GM12874 (cell line): ENCODE measurements at regions not wholly inside any gene's neighbourhood (a gene's known extent, or its start where the extent isn't known, plus 50 kb on each side); places are given as distances from the start of the nearest gene placed in this dataset.

Experiments
- TF ChIP-seq, protein P1 (sequence below): IDR thresholded peaks from 2 replicates; pipeline ENCODE4 v1.5.1; 2011; ENCODE audit warnings: low read depth, mild to moderate bottlenecking, control low read depth, low read length, moderate library complexity; ENCODE audit not compliant: insufficient read depth

DNA sequence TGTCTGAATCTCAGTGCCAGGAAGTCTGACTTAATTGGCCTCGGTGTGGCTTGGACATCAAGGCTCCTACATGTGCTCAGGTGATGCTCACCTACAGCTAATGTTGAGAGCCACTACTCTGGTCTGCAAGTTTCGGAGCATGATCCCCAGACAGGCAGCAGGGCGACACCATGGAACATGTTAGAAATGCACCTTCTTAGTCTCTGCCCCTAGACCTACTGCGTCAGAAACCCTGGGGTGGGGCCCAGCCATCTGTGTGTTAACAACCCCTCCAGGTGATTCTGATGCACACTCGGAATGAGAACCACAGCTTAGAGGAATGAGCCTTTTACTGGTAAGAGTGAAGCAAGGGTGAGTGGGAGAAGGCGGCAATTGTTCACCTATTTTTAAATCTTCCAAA lies 86.9 kb upstream of the NABP1 start:
- TF ChIP-seq, protein P1, sequence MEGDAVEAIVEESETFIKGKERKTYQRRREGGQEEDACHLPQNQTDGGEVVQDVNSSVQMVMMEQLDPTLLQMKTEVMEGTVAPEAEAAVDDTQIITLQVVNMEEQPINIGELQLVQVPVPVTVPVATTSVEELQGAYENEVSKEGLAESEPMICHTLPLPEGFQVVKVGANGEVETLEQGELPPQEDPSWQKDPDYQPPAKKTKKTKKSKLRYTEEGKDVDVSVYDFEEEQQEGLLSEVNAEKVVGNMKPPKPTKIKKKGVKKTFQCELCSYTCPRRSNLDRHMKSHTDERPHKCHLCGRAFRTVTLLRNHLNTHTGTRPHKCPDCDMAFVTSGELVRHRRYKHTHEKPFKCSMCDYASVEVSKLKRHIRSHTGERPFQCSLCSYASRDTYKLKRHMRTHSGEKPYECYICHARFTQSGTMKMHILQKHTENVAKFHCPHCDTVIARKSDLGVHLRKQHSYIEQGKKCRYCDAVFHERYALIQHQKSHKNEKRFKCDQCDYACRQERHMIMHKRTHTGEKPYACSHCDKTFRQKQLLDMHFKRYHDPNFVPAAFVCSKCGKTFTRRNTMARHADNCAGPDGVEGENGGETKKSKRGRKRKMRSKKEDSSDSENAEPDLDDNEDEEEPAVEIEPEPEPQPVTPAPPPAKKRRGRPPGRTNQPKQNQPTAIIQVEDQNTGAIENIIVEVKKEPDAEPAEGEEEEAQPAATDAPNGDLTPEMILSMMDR = no peak

DNA sequence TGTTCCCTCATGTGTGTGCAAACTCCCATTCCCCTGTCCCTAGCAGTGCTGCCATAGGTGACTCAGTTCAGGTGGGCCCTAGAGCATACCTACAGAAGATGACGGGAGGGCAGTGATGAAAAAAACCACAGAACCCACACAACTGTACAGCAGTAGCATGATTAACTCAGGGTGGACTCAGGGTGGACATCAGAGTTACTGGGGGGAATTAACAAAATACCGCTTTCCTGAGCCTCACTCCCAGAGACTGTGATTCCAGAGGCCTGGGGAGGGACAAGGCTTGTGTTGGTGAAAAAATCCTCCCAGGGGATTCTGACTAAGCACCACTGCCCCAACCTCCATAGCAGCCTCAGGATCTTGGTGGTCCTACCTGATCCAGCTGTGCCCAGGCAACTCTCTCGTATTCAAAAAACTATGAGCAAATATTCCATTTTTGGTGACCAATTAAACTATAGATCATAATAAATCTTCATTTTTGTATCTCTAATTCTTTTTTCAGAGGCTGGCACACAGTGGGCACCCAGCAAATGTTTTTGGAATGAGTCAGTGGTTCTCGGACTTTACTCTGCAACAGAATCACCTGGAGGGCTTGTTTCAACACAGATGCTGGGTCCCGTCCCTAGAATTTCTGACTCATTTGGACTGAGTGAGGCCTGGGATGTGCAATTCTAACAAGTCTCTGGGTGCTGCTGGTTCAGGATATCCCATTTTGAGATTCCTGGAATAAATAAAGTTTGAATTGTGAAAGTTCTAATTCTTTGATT lies 84.1 kb upstream of the NABP1 start:
- TF ChIP-seq, protein P1 = no peak

DNA sequence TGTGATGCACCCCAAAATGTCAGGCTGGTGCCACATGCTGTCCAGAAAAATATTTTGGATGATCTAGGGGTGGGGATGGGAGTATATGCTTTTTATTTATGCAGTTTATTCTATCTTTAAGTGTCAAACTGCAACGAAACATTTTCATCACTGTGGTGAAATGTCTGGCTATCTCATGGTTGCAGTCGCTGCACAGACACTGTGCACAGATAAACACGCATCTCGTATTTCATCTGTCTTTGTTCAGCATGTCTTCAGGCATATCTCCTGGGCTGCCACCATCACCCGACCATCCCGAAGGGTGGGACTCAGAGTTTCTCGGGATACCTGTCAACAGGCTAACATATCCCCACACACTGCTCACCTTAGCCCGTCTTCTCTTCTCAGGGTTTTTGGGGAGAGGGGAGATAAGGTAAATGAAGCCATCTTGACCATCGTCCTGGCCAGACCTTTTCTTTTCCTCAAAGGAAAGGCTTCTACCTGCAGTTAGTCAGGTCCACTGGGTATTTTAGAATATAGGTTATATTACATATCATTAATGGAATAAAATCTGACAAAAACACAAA lies 80.7 kb upstream of the NABP1 start:
- TF ChIP-seq, protein P1 = no peak

DNA sequence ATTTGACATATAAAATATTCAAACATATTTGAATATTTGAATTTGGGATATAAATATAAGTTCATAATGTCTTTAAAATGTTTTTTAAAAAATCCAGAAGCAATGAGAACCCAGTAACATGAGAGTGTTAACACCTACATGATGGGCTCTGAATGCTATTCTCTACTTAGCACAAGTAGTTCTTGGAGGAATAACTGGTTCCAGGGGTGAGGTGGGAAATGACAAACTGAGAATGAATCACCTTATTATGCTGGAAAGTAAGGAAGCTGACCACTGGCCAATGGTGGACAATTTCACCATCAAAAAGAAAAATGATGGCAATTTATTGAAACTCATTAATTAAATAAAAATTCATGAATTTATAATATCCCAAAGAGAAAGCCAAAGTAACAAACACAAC lies 79.6 kb upstream of the NABP1 start:
- TF ChIP-seq, protein P1 = no peak

DNA sequence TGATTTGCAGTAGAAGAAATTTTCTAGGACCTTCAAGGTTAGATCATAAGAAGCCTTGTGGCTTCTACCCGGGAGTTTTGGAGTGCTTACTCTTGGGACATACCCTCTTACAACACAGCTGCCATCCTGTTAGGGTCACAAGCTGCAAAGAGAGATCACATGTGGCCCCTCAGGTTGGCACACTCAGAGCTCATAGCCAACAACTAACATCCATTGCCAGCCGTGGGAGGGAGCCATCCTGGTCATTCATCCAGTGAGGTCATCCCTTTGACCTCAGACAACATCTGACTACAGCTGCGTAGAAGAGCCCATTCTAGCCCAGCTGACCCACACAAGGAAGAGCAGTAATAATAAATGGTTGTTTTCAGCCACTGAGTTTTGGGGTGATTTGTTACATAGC lies 76.9 kb upstream of the NABP1 start:
- TF ChIP-seq, protein P1 = no peak

DNA sequence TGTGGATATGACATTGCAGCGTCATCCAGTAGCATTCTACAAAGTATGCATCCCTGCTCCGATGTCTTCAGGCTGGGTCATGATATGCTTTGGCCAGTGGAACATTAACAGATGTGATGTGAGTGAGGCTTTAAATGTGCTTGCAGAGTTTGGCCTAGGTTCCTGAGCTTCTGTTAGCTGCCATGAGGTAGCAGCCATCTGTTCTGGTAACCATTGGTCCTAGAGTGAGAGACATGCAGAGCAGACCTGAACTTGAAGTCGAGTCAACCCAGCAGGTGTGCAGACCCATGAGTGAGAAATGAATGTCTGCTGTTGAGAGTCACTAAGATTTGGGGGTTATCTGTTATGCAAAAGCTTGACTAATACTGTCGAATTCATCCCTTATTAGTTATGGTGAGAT lies 73.8 kb upstream of the NABP1 start:
- TF ChIP-seq, protein P1 = no peak

DNA sequence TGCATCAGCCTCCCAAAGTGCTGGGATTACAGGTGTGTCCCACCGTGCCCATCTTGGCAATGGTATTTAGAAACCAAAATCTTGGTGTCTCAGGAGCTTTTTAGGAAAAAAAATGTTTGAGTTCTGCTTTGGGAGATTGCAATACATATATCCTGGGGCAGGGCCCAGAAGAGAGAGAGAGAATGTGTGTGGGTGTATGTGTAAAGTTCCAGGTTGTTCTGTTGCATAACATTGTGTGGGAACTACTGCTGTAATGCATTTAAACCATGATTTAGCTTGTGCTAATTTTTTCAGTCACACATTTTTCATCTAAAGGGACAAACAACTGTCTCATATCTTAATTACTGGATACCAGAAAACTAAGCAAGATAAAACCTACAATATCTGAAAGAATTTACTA lies 70.8 kb upstream of the NABP1 start:
- TF ChIP-seq, protein P1 = no peak
